ENCODE measurements at regions not wholly inside any gene's neighbourhood (a gene's known extent, or its start where the extent isn't known, plus 50 kb on each side); places are given as distances from the start of the nearest gene placed in this dataset.

DNA sequence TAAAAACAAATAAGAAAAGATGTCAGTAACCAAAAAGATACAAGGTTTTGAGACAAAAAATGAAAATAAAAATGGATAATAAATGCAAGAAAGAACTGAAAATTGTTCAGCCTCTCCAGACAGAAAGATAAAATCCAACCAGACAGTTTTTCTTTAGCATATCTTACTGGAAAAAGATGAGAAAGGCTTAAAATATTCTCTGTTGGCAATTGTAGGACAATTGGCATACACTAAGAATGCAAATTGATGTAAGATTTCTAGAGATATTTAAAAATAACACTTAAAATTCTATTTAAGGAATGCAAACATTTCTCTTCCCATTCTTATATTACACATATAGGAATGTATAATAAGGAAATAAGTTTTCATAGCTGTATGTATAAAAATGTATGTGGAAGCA, 590.6 kb downstream of the DSC3 start:
- TF ChIP-seq CTCF (conservative IDR thresholded peaks at IDR 0.05; ENCODE audit: low read length) (no peak), EZH2phosphoT487 (IDR thresholded peaks at IDR 0.05; ENCODE audit: borderline replicate concordance) (no peak)
